Gastroesophageal sphincter (tissue), 4 donors: ENCODE measurements at regions not wholly inside any gene's neighbourhood (a gene's known extent, or its start where the extent isn't known, plus 50 kb on each side); places are given as distances from the start of the nearest gene placed in this dataset.
"Not testable (repeated sequence)": the region's sequence is repeated elsewhere in the genome, so short reads cannot be mapped to it uniquely, and the experiment has no call there.

Experiments used
- ATAC-seq: fragments of 150-250 bp; one replicate; pipeline ENCODE4 v1.9.1; 2016; ENCODE audit warnings: mild to moderate bottlenecking, moderate library complexity
- H3K27ac ChIP-seq, 4 donors: fragments of 200-600 bp; sonication (generic) in 3 of 4; 1 replicate in 3 of 4; 2 replicates in 1 of 4; pipeline ENCODE4 v1.5.1; 2016 to 2019
- H3K27me3 ChIP-seq: fragments of 200-600 bp; sonication (generic); one replicate; pipeline ENCODE4 v1.5.1; 2019
- H3K36me3 ChIP-seq, 2 donors: fragments of 200-600 bp; sonication (generic); one replicate each; pipeline ENCODE4 v1.5.1; 2019; ENCODE audit warnings: control low read depth in 1 of 2
- H3K4me1 ChIP-seq, 3 donors: fragments of 200-600 bp; sonication (generic); 1 replicate in 2 of 3; 2 replicates in 1 of 3; pipeline ENCODE4 v1.5.1; 2016 to 2019; ENCODE audit warnings: control low read depth in 2 of 3
- H3K4me3 ChIP-seq, 2 donors: fragments of 200-600 bp; sonication (generic); one replicate each; pipeline ENCODE4 v1.5.1; 2019; ENCODE audit warnings: mild to moderate bottlenecking in 1 of 2, moderate library complexity in 1 of 2
- H3K9me3 ChIP-seq, 3 donors: fragments of 200-600 bp; sonication (generic); one replicate each; pipeline ENCODE4 v1.5.1; 2017 to 2019; ENCODE audit warnings: control low read depth in 2 of 3
- EP300 ChIP-seq: sonication (generic); formaldehyde crosslinking; IDR thresholded peaks from one replicate; pipeline ENCODE4 v1.6.1; 2017; ENCODE audit warnings: antibody characterized with exemption, mild to moderate bottlenecking
- POLR2A ChIP-seq, 2 donors: fragments of 450-650 bp; IDR thresholded peaks; one replicate each; pipeline ENCODE4 v1.6.1; 2017; ENCODE audit warnings: antibody characterized with exemption in 2 of 2, mild to moderate bottlenecking in 2 of 2, moderate library complexity in 1 of 2
- POLR2AphosphoS5 ChIP-seq: sonication (generic); formaldehyde crosslinking; IDR thresholded peaks from one replicate; pipeline ENCODE4 v1.6.1; 2017; ENCODE audit warnings: antibody characterized with exemption
- WGBS, 2 donors: methylation state at CpG; one replicate each; pipeline ENCODE4 v1.1.5; 2018; ENCODE audit warnings: low coverage in 1 of 2; 5-methylcytosine and 5-hydroxymethylcytosine counted together
- TF ChIP-seq, protein P1 (sequence below), 4 experiments: fragments of 200-600 bp in 2 of 4; fragments of 450-650 bp in 2 of 4; sonication (generic) in 1 of 4; IDR thresholded peaks; one replicate each; pipeline ENCODE4 v1.5.1; 2017 to 2019; ENCODE audit warnings: antibody characterized with exemption in 4 of 4, mild to moderate bottlenecking in 2 of 4, moderate library complexity in 2 of 4

DNA sequence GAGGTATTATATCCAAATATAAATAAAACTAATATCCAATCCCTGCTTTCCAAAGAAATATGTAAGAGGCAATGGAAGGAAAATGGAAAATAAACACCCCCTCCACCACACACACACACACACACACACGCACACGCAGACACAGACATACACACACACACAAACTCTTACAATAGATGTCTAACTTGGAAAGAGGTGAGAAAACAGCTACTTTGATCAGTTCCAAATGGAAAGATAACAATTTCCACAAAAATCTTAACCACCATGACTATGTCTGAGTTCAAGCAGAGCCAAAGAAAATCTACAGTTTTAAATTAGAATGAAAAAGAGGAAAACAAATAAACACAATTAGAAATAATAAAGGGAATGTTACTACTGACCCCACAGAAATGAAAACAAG lies 285.3 kb upstream of the TGFBR2 start:
- Histone ChIP-seq H3K9me3 (peaks cover 0 to 10% (median 0%) of the 10 kb centered on the region in 3 donors), H3K4me1 (peaks cover 0 to 18% (median 0%) of the 10 kb centered on the region in 3 donors), H3K27ac (no peak overlapping the region), H3K36me3 (no peaks in the 10 kb centered on the region), H3K4me3 (no peak overlapping the region), H3K27me3 (no peaks in the 10 kb centered on the region)
- ATAC-seq: no peak
- TF ChIP-seq POLR2A (IDR thresholded peaks at IDR 0.05) (no peak), POLR2AphosphoS5 (no peak), EP300 (no peak)
- TF ChIP-seq, protein P1, sequence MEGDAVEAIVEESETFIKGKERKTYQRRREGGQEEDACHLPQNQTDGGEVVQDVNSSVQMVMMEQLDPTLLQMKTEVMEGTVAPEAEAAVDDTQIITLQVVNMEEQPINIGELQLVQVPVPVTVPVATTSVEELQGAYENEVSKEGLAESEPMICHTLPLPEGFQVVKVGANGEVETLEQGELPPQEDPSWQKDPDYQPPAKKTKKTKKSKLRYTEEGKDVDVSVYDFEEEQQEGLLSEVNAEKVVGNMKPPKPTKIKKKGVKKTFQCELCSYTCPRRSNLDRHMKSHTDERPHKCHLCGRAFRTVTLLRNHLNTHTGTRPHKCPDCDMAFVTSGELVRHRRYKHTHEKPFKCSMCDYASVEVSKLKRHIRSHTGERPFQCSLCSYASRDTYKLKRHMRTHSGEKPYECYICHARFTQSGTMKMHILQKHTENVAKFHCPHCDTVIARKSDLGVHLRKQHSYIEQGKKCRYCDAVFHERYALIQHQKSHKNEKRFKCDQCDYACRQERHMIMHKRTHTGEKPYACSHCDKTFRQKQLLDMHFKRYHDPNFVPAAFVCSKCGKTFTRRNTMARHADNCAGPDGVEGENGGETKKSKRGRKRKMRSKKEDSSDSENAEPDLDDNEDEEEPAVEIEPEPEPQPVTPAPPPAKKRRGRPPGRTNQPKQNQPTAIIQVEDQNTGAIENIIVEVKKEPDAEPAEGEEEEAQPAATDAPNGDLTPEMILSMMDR (IDR thresholded peaks at IDR 0.05): no peak
- WGBS, 2 donors: 92 to 100% methylated on average over 1 to 2 of the region's 2 CpGs

DNA sequence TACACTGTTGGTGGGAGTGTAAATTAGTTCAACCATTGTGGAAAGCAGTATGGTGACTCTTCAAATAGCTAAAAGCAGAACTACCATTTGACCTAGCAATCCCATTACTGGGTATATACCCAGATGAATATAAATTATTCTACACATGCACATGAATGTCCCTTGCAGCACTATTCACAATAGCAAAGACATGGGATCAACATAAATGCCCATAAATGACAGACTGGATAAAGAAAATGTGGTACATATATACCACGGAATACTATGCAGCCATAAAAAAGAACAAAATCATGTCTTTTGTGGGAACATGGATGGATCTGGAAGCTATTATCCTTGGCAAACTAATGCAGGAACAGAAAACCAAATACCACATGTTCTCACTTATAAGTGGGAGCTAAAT lies 282.8 kb upstream of the TGFBR2 start:
- H3K4me1 ChIP-seq: peaks cover 0 to 18% (median 0%) of the 10 kb centered on the region in 3 donors
- H3K27ac ChIP-seq, ATAC-seq, H3K36me3 ChIP-seq, H3K4me3 ChIP-seq, H3K9me3 ChIP-seq, H3K27me3 ChIP-seq: not testable (repeated sequence)
- 100% methylated on average over 1 of the region's 1 CpG for WGBS, 2 donors

DNA sequence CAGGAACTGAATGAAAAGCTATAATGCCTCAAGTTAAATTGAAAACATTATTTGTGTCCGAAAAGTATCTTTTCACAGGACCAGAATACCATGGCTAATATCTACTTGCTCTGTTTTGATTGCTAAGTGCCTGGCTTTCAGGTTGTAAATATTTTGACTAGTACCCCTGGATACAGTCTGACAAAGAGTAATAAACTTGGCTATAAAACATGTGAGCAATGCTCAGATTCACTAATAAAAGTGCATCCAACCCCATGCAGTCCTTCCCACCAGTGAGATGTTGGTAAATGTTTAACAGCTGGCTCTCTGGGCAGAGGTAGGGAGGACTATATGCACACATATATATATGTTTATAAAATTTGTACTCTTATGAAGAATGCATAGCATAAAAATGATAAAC lies 281.8 kb upstream of the TGFBR2 start:
- no peak overlapping the region for H3K27ac ChIP-seq
- H3K4me1 ChIP-seq: peaks cover 0 to 13% (median 0%) of the 10 kb centered on the region in 3 donors
- H3K27me3 ChIP-seq: no peaks in the 10 kb centered on the region
- ATAC-seq: no peak
- 14 to 25% methylated on average over 1 of the region's 1 CpG for WGBS, 2 donors
- TF ChIP-seq POLR2AphosphoS5: no peak
- TF ChIP-seq EP300: no peak
- no peak for TF ChIP-seq POLR2A (IDR thresholded peaks at IDR 0.05)
- TF ChIP-seq, protein P1 (IDR thresholded peaks at IDR 0.05): no peak
- no peak overlapping the region for H3K4me3 ChIP-seq
- no peaks in the 10 kb centered on the region for H3K36me3 ChIP-seq
- H3K9me3 ChIP-seq: peaks cover 0 to 10% (median 0%) of the 10 kb centered on the region in 3 donors

DNA sequence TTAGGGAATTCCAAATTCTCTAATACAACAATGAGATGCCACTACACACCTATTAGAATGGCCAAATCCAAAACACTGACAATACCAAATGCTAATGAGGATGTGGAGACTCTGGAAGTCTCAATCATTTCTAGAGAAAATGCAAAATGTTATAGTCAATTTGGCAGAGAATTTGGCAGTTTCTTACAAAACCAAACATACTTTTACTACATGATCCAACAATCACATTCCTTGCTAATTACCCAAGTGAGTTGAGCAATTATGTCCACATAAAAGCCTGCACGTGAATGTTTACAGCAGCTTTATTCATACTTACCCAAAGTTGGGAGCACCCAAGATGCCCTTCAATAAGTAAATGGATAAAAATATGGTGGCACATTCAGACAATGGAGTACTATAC lies 278.4 kb upstream of the TGFBR2 start:
- not testable (repeated sequence) for H3K27me3 ChIP-seq, H3K9me3 ChIP-seq, H3K36me3 ChIP-seq, ATAC-seq, H3K27ac ChIP-seq, H3K4me3 ChIP-seq
- peaks cover 0 to 16% (median 0%) of the 10 kb centered on the region in 3 donors for H3K4me1 ChIP-seq
- 73% methylated on average over 1 of the region's 1 CpG; no CpG with 5 or more reads in 1 of the 2 donors for WGBS, 2 donors

DNA sequence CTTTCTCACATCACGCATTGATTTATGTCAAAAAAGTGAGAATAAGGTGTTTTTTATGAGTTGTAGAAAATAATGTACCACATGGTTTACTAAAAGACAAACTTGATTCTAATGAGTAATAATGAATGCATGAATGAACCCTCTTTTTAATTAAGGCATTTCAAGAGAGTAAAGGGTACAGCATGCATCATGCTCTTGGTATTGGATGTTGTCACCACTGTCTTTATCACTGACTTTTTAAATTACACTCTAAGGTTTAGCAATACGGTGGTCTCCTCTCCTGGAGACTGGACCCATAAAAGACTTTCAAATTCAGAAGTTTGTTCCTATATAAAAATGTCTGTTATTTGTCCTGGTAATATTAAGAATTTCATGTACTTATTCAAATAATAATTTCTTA lies 277.5 kb upstream of the TGFBR2 start:
- H3K4me1 ChIP-seq: peaks cover 0 to 16% (median 0%) of the 10 kb centered on the region in 3 donors
- not testable (repeated sequence) for H3K27me3 ChIP-seq, H3K9me3 ChIP-seq, H3K4me3 ChIP-seq, H3K36me3 ChIP-seq, H3K27ac ChIP-seq, ATAC-seq
- 89 to 97% methylated on average over 1 to 2 of the region's 2 CpGs for WGBS, 2 donors

DNA sequence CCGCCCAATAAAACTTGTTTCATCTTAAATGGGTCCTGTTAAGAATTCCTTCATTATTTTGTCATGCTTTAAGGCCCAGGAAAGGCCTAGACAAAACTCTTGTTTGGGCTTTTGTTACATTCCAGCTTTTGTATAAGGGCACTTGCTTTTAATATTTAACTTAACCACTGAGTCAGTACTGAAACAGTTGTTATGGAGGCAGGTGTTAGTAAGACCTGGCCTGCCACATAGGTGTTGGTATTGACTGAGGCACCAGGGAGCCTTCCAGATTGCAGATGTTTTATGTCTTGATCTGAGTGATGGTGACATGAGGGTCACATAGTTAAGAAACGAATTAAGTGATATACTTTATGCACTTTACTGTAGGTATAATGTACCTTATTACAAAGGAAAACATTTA lies 274.9 kb upstream of the TGFBR2 start:
- Histone ChIP-seq H3K27me3 (no peaks in the 10 kb centered on the region), H3K4me1 (peaks cover 0 to 10% (median 0%) of the 10 kb centered on the region in 3 donors), H3K4me3 (no peak overlapping the region), H3K9me3 (no peaks in the 10 kb centered on the region), H3K27ac (no peak overlapping the region), H3K36me3 (no peaks in the 10 kb centered on the region)
- TF ChIP-seq POLR2A (IDR thresholded peaks at IDR 0.05) (no peak), POLR2AphosphoS5 (no peak), EP300 (no peak)
- TF ChIP-seq, protein P1 (IDR thresholded peaks at IDR 0.05): no peak
- no peak for ATAC-seq
- 62 to 70% methylated on average over 2 of the region's 2 CpGs for WGBS, 2 donors
